ENCODE measurements at regions not wholly inside any gene's neighbourhood (a gene's known extent, or its start where the extent isn't known, plus 50 kb on each side); places are given as distances from the start of the nearest gene placed in this dataset.

DNA sequence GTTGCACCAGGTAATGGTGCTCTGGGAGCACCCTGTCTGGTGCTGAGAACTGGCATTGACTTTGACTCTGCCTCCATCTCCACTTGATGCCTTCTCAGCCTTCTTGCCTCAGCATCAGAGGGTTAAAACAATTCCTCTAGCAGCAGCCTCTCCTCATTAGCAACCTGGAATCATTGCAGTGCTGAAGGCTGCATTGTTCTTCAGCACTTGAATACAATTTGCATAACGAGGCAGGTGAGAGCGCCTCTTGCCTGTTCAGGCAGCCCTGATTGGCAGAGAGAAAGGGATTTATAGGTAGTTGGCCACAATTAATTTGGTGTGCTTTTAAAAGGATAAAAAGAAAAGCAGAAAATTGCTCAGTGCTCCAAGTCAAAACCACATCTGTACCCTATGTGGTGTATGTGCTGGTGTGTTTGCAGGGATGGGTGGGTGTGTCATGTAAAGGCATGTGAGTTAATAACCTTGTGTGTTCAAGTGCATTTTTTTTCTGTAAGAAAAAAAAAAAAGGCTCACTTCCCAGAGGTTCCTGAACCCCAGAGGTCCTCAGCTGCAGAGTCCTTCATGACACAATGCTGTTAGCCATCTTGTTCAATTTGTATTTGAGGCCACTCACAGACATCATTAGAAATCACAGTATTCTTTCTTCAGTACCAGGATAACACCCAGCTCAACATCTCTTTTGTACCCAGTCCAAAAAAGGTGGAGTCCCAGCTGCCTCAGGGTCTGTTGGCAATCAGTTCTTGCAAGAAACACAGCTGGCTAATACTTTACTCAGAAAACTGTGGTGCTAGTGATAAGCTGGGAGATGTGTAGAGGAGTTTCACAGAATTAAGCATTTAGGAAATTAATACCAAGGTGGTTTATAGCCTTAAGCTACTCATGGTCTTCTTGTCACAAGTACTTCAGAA lies 385.6 kb downstream of the GRIN2B start:
- Histone ChIP-seq H3K27me3 (no peaks in the 10 kb centered on the region), H3K27ac (no peak overlapping the region), H3K9me3 (peaks cover 0 to 3% (median 0%) of the 10 kb centered on the region in 11 donors), H3K36me3 (no peaks in the 10 kb centered on the region), H3K4me1 (peaks cover 0 to 3% (median 0%) of the 10 kb centered on the region in 9 donors), H3K4me3 (no peak overlapping the region)
- TF ChIP-seq, protein P1, sequence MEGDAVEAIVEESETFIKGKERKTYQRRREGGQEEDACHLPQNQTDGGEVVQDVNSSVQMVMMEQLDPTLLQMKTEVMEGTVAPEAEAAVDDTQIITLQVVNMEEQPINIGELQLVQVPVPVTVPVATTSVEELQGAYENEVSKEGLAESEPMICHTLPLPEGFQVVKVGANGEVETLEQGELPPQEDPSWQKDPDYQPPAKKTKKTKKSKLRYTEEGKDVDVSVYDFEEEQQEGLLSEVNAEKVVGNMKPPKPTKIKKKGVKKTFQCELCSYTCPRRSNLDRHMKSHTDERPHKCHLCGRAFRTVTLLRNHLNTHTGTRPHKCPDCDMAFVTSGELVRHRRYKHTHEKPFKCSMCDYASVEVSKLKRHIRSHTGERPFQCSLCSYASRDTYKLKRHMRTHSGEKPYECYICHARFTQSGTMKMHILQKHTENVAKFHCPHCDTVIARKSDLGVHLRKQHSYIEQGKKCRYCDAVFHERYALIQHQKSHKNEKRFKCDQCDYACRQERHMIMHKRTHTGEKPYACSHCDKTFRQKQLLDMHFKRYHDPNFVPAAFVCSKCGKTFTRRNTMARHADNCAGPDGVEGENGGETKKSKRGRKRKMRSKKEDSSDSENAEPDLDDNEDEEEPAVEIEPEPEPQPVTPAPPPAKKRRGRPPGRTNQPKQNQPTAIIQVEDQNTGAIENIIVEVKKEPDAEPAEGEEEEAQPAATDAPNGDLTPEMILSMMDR (IDR thresholded peaks at IDR 0.05): no peak
- 86 to 92% methylated on average over 2 of the region's 2 CpGs for WGBS, 2 donors
- ATAC-seq (no peak), DNase-seq (no peak)
- intact Hi-C loops (cut with DNase I): no loop called here

DNA sequence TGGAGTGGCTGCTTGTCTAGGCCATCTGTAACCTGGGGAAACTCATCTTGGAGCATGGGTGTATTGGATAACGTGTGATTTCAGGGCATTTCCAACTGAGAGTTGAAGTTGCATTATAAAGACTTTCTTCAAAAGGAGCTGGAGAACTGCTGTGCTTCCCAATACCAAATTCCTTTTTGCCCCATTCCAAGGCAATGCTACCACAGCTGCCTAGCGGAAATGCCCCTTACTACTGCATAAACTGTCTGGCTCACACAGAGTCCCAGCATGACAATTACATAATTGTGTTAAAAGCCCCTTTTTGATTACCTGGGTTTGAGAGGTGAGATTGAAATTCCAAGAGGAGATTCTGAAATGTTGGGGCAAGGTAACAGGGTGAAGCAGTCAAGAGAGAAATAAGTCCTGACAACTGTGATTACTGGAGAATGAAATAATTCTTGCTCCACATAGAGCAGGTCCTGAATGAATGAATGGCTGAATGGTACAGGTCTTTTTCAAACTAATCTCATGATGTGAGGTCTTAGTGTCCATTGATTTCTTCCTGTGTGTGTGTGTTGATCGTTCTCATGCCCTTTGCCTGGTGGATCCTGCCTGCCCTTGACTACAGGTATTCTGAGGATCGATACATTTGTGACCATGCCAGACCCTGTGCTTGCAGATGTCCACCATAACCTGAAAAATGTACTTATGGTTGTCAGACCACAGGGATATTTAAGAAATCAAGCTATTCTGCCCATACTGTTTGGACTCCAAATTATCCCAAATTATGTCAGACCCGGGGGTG lies 386.5 kb downstream of the GRIN2B start:
- H3K27me3 ChIP-seq: no peaks in the 10 kb centered on the region
- H3K4me1 ChIP-seq: peaks cover 0 to 3% (median 0%) of the 10 kb centered on the region in 9 donors
- WGBS, 2 donors: 83 to 85% methylated on average over 5 of the region's 5 CpGs
- TF ChIP-seq, protein P1 (IDR thresholded peaks at IDR 0.05): no peak
- H3K4me3 ChIP-seq: no peak overlapping the region
- H3K36me3 ChIP-seq: no peaks in the 10 kb centered on the region
- peaks cover 0 to 3% (median 0%) of the 10 kb centered on the region in 11 donors for H3K9me3 ChIP-seq
- intact Hi-C loops (cut with DNase I): no loop called here
- no peak overlapping the region for H3K27ac ChIP-seq
- DNase-seq (no peak), ATAC-seq (no peak)

DNA sequence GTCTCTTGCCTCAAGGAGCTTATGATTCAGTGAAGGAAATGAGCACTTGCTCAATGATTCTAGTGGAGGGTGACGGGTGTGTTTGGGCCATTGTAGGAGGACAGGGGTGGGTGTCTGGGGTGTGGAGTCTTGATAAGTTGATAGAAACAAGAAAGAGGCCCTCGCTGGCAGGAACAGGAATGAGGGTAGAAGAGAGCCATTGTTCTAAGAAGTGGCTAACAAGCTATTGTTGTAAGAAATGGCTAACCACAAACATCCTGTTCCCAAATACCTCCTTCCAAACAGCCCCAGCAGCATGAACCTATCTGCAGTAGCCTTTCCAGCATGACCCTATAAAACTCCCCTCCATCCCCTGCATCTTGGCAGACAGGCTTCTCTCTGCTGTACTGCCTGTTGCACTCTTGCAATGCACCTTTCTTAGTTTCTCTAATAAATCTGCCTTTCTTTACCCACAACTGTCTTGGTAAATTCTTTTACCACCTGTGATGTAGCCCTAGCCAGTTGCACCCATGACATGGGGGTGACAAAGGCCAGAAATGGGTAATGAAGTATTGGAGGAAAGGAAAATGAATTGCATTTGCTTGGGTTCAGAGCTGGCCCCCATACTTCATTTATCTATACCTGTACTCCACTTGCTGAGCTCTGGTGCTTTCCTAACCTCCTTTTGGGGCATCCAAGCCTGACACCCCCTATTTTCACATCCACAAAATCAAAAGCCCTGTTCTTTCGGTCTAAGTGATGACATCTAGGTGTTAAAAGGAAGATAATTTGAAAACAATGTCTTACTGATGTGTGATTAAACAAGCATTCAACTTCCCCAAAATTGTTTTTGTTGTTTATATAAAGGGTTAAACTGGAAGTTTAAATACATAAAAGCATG lies 389.1 kb downstream of the GRIN2B start:
- Histone ChIP-seq H3K27me3 (peaks cover 0 to 2% (median 0%) of the 10 kb centered on the region in 7 donors), H3K27ac (no peak overlapping the region), H3K4me1 (no peaks in the 10 kb centered on the region), H3K9me3 (peaks cover 0 to 3% (median 0%) of the 10 kb centered on the region in 11 donors), H3K4me3 (no peak overlapping the region), H3K36me3 (no peaks in the 10 kb centered on the region)
- WGBS, 2 donors: 71 to 79% methylated on average over 3 of the region's 3 CpGs
- ATAC-seq: no peak
- TF ChIP-seq, protein P1 (IDR thresholded peaks at IDR 0.05): no peak
- DNase-seq: no peak
- intact Hi-C loops (cut with DNase I): no loop called here

DNA sequence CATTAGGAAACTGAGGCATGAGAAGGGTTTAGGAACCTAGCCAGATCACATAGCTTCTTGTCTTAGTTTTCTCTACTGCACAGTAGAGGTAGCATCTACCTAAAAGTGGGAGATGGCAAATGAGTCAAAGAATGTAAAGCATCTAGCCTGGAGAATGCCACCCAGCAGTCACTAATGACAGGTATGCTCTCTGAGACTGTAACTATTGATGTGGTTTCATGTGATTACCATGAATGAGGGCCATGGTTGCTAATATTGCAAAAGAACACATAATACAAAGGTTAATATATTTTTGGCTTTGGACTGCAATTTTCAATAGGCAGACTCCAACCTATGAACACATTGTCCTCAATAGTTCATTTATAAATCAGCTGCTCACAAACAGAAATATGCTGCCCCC lies 389.9 kb downstream of the GRIN2B start:
- Histone ChIP-seq H3K36me3 (no peaks in the 10 kb centered on the region), H3K27ac (no peak overlapping the region), H3K27me3 (peaks cover 0 to 3% (median 0%) of the 10 kb centered on the region in 7 donors), H3K4me1 (no peaks in the 10 kb centered on the region), H3K9me3 (peaks cover 0 to 3% (median 0%) of the 10 kb centered on the region in 11 donors), H3K4me3 (no peak overlapping the region)
- DNase-seq (no peak), ATAC-seq (no peak)
- TF ChIP-seq, protein P1 (IDR thresholded peaks at IDR 0.05): no peak
- intact Hi-C loops (cut with DNase I): no loop called here
